ENCODE measurements at regions not wholly inside any gene's neighbourhood (a gene's known extent, or its start where the extent isn't known, plus 50 kb on each side); places are given as distances from the start of the nearest gene placed in this dataset.

- no peak for DNase-seq
Observed at GRCh38 chr6:95244751-95245150, 332.6 kb upstream of the MANEA start.

- no peak for DNase-seq
Observed at GRCh38 chr6:95248499-95248898, 328.8 kb upstream of the MANEA start.

GRCh38 chr6:95249175-95249574 is 328.2 kb upstream of the MANEA start:
- DNase-seq, result no peak

GRCh38 chr6:95249661-95250060 is 327.7 kb upstream of the MANEA start:
- no peak for DNase-seq

GRCh38 chr6:95263840-95264239 is 313.5 kb upstream of the MANEA start:
- no peak for DNase-seq

GRCh38 chr6:95266537-95267258 is 310.6 kb upstream of the MANEA start:
- no peak for DNase-seq

- no peak for DNase-seq
Observed at GRCh38 chr6:95274686-95275235, 302.6 kb upstream of the MANEA start.

- no peak for DNase-seq
Observed at GRCh38 chr6:95279616-95280015, 297.7 kb upstream of the MANEA start.

- no peak for DNase-seq
Observed at GRCh38 chr6:95280686-95281273, 296.6 kb upstream of the MANEA start.

- no peak for DNase-seq
Observed at GRCh38 chr6:95285881-95286280, 291.5 kb upstream of the MANEA start.

GRCh38 chr6:95286874-95287273 is 290.5 kb upstream of the MANEA start:
- no peak for DNase-seq

- DNase-seq, result no peak
Observed at GRCh38 chr6:95288251-95288650, 289.1 kb upstream of the MANEA start.

- no peak for DNase-seq
Observed at GRCh38 chr6:95292011-95292410, 285.3 kb upstream of the MANEA start.

GRCh38 chr6:95293257-95293656 is 284.1 kb upstream of the MANEA start:
- no peak for DNase-seq

- no peak for DNase-seq
Observed at GRCh38 chr6:95294043-95294442, 283.3 kb upstream of the MANEA start.

GRCh38 chr6:95309545-95309944 is 267.8 kb upstream of the MANEA start:
- DNase-seq, result no peak

GRCh38 chr6:95318137-95318536 is 259.2 kb upstream of the MANEA start:
- no peak for DNase-seq

- no peak for DNase-seq
Observed at GRCh38 chr6:95321126-95321525, 256.2 kb upstream of the MANEA start.

- no peak for DNase-seq
Observed at GRCh38 chr6:95325916-95326315, 251.4 kb upstream of the MANEA start.

GRCh38 chr6:95328231-95328630 is 249.1 kb upstream of the MANEA start:
- no peak for DNase-seq

- no peak for DNase-seq
Observed at GRCh38 chr6:95352064-95352795, 225.1 kb upstream of the MANEA start.

- DNase-seq, result no peak
Observed at GRCh38 chr6:95354551-95354950, 222.8 kb upstream of the MANEA start.

GRCh38 chr6:95357380-95358020 is 219.8 kb upstream of the MANEA start:
- no peak for DNase-seq
